Pancreas (tissue), 10 donors: ENCODE measurements at regions not wholly inside any gene's neighbourhood (a gene's known extent, or its start where the extent isn't known, plus 50 kb on each side); places are given as distances from the start of the nearest gene placed in this dataset.

Source experiments
- ATAC-seq, 4 donors: fragments of 200-7000 bp; cut with Tn5 transposase; one replicate each; pipeline versions ENCODE4 v1.8.0 to v1.9.1; 2020; ENCODE audit warnings: mild to moderate bottlenecking in 4 of 4, moderate library complexity in 4 of 4
- DNase-seq, 6 donors: peaks; one replicate each; pipeline ENCODE4 v3.0.0-alpha.2; 2020
- FAIRE-seq: peaks from 2 replicates; lab custom pipeline; 2012; peaks lifted over from hg19 to GRCh38; lab: Jason Lieb, UNC
- H3K27ac ChIP-seq, 4 donors: fragments of 200-600 bp; sonication (generic); 1 replicate in 3 of 4; 2 replicates in 1 of 4; pipeline versions ENCODE4 v1.5.0 to v1.8.0; 2020
- H3K27me3 ChIP-seq, 4 donors: fragments of 200-600 bp; one replicate each; pipeline ENCODE4 v1.8.0; 2021
- H3K36me3 ChIP-seq, 3 donors: fragments of 200-600 bp; sonication (generic) in 1 of 3; one replicate each; pipeline versions ENCODE4 v1.5.0 to v1.8.0; 2020 to 2021
- H3K4me1 ChIP-seq, 3 donors: fragments of 200-600 bp; one replicate each; pipeline ENCODE4 v1.8.0; 2021
- H3K4me3 ChIP-seq, 4 donors: fragments of 200-600 bp; sonication (generic) in 2 of 4; one replicate each; pipeline versions ENCODE4 v1.5.0 to v1.8.0; 2020 to 2021
- H3K9me3 ChIP-seq, 4 donors: fragments of 200-600 bp; one replicate each; pipeline ENCODE4 v1.8.0; 2021
- CTCF ChIP-seq, 4 donors: fragments of 200-600 bp; sonication (generic) in 3 of 4; IDR thresholded peaks; one replicate each; pipeline versions ENCODE4 v1.5.0 to v1.8.0; 2021; ENCODE audit warnings: antibody characterized with exemption in 4 of 4
- WGBS, 2 donors: extraction: QIAGEN DNeasy Blood & Tissue Kit; methylation state at CpG; one replicate each; pipeline ENCODE4 v1.1.7; 2013; 5-methylcytosine and 5-hydroxymethylcytosine counted together
- intact Hi-C, 3 donors: fragments of 100-400 bp; cut with DNase I; formaldehyde crosslinking; loops; one replicate each; pipeline versions ENCODE4 v1.11.1 to v1.14.2; 2022
- donor health status: healthy with polysubstance abuse.
- donor health status: DM: no; HTN: no; CAD: no; lungs with moderate emphysema.
- donor health status: DM: no; HTN: no; CAD: no.
- donor health status: control.
- donor health status: control.
- donor health status: Bipolar disorder and iron deficiency.
- donor health status: DM: yes; HTN: yes; CAD: no.
- donor health status: DM: no; HTN: no; CAD: no.
- donor health status: DM: no; HTN: no; CAD: no.
- donor health status: DM: yes; HTN: yes; CAD: no.

- no peak overlapping the region for H3K4me3 ChIP-seq
- no peaks in the 10 kb centered on the region for H3K36me3 ChIP-seq
- peaks cover 0 to 3% (median 0%) of the 10 kb centered on the region in 4 donors for H3K27me3 ChIP-seq
- no peak for TF ChIP-seq CTCF (IDR thresholded peaks at IDR 0.05)
- H3K27ac ChIP-seq, result no peak overlapping the region
- 82 to 88% methylated on average over 1 of the region's 1 CpG for WGBS, 2 donors
- no peaks in the 10 kb centered on the region for H3K4me1 ChIP-seq
- no peaks in the 10 kb centered on the region for H3K9me3 ChIP-seq
- DNase-seq (no peak), FAIRE-seq (no peak), ATAC-seq (no peak)
- intact Hi-C loops, result no loop called here
Measured at GRCh38 chr3:168524129-168524528, 428.4 kb upstream of the GOLIM4 start.

- Histone ChIP-seq H3K4me1 (no peaks in the 10 kb centered on the region), H3K9me3 (no peaks in the 10 kb centered on the region), H3K27me3 (no peaks in the 10 kb centered on the region), H3K4me3 (no peak overlapping the region), H3K27ac (peak overlapping the region in 1 of 4 donors; percentile 17), H3K36me3 (no peaks in the 10 kb centered on the region)
- DNase-seq, result peak in 2 of 6 donors; percentile 2 to 11
- intact Hi-C loops, result no loop called here
- no peak for FAIRE-seq
- ATAC-seq, result peak in 3 of 4 donors; percentile 64 to 90 (median 70)
- WGBS, 2 donors, result 29% methylated on average over 14 of the region's 14 CpGs
- no peak for TF ChIP-seq CTCF (IDR thresholded peaks at IDR 0.05)
Measured at GRCh38 chr3:168517249-168518071, 421.7 kb upstream of the GOLIM4 start.

GRCh38 chr3:168514252-168514651 lies 418.5 kb upstream of the GOLIM4 start:
- intact Hi-C loops, result no loop called here
- H3K36me3 ChIP-seq, result no peaks in the 10 kb centered on the region
- H3K4me1 ChIP-seq, result no peaks in the 10 kb centered on the region
- no peak overlapping the region for H3K4me3 ChIP-seq
- H3K9me3 ChIP-seq, result no peaks in the 10 kb centered on the region
- TF ChIP-seq CTCF (IDR thresholded peaks at IDR 0.05), result no peak
- DNase-seq (no peak), ATAC-seq (no peak), FAIRE-seq (no peak)
- no peaks in the 10 kb centered on the region for H3K27me3 ChIP-seq
- no peak overlapping the region for H3K27ac ChIP-seq

GRCh38 chr3:168512802-168513201 lies 417.1 kb upstream of the GOLIM4 start:
- Histone ChIP-seq H3K36me3 (no peaks in the 10 kb centered on the region), H3K27me3 (peaks cover 0 to 9% (median 0%) of the 10 kb centered on the region in 4 donors), H3K27ac (no peak overlapping the region), H3K4me3 (no peak overlapping the region), H3K9me3 (no peaks in the 10 kb centered on the region), H3K4me1 (no peaks in the 10 kb centered on the region)
- TF ChIP-seq CTCF (IDR thresholded peaks at IDR 0.05), result no peak
- DNase-seq, result no peak
- FAIRE-seq, result no peak
- WGBS, 2 donors, result 58% methylated on average over 1 of the region's 1 CpG
- intact Hi-C loops, result no loop called here
- ATAC-seq, result no peak

- WGBS, 2 donors, result 57 to 62% methylated on average over 3 of the region's 3 CpGs
- Histone ChIP-seq H3K4me1 (no peaks in the 10 kb centered on the region), H3K4me3 (no peak overlapping the region), H3K27me3 (peaks cover 0 to 9% (median 0%) of the 10 kb centered on the region in 4 donors), H3K36me3 (no peaks in the 10 kb centered on the region), H3K27ac (no peak overlapping the region), H3K9me3 (no peaks in the 10 kb centered on the region)
- intact Hi-C loops, result no loop called here
- TF ChIP-seq CTCF (IDR thresholded peaks at IDR 0.05), result peak in 2 of 4 donors; percentile 17 to 20
- ATAC-seq (peak in 2 of 4 donors; percentile 40 to 54), FAIRE-seq (no peak), DNase-seq (no peak)
Measured at GRCh38 chr3:168511428-168512014, 415.8 kb upstream of the GOLIM4 start.
